Heart left ventricle (tissue), 13 donors: ENCODE measurements at regions not wholly inside any gene's neighbourhood (a gene's known extent, or its start where the extent isn't known, plus 50 kb on each side); places are given as distances from the start of the nearest gene placed in this dataset.
"Not testable (repeated sequence)": the region's sequence is repeated elsewhere in the genome, so short reads cannot be mapped to it uniquely, and the experiment has no call there.

Source experiments
- POLR2A ChIP-seq, 2 donors: fragments of 450-650 bp; IDR thresholded peaks; one replicate each; pipeline ENCODE4 v1.6.1; 2017; ENCODE audit warnings: antibody characterized with exemption in 2 of 2, mild to moderate bottlenecking in 2 of 2, moderate library complexity in 2 of 2
- TF ChIP-seq, protein P1 (sequence below), 12 donors: fragments of 200-600 bp; sonication (generic) in 4 of 12; IDR thresholded peaks; one replicate each; pipeline versions ENCODE4 v1.5.0 to v1.8.0; 2018 to 2022; ENCODE audit warnings: antibody characterized with exemption in 12 of 12, mild to moderate bottlenecking in 5 of 12
- donor health status: ischemic (EF 13 %, LVEDD 7.1; RV severe dilation, severe dysfunction).
- donor health status: DM: no; HTN: yes; CAD: no.
- donor health status: DM: no; HTN: no; CAD: no.
- donor health status: ischemic (EF 25% LVEDD 6.9; RV normal size, moderate dysfunction).
- donor health status: ischemic (EF 25% LVEDD 5.7; RV mildly dilated, moderate dysfunction).
- donor health status: ischemic (EF 35%, LVEDD 5.7; RV mildly dilated, moderate dysfunction).
- donor health status: nonischemic (EF 11% LVEDD 7.7; RV severe dilation, severe dysfunction).
- donor health status: DM: yes; HTN: yes; CAD: no.
- donor health status: PGD.
- donor health status: ischemic (EF 29% LVEDD 5.4; RV normal size, mild dysfunction).
- donor health status: nonischemic (EF 23%, LVEDD 6.1; RV moderate dilation, normal function).

DNA sequence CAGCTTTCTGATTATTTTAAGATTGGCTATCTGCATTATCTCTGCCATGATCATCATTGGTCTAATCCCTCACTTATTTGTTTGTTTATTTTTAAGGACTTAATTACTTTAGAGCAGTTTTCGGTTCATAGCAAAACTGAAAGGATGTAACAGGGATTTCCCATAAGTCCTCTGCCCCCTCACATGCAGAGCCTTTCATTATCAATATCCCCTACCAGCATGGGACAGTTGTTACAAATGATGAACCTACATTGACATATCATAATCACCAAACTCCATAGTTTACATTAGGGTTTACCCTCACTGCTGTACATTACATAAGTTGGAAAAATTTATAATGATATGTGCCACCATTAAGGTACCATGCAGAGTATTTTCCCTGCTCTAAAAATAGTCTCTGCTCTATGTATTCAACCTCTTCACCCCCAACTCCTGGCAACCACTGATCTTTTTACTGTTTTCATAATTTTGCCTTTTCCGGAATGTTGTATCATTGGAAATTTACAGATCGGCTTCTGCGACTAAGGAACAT, 131.9 kb downstream of the GOLGA6L6 start:
- TF ChIP-seq, protein P1, sequence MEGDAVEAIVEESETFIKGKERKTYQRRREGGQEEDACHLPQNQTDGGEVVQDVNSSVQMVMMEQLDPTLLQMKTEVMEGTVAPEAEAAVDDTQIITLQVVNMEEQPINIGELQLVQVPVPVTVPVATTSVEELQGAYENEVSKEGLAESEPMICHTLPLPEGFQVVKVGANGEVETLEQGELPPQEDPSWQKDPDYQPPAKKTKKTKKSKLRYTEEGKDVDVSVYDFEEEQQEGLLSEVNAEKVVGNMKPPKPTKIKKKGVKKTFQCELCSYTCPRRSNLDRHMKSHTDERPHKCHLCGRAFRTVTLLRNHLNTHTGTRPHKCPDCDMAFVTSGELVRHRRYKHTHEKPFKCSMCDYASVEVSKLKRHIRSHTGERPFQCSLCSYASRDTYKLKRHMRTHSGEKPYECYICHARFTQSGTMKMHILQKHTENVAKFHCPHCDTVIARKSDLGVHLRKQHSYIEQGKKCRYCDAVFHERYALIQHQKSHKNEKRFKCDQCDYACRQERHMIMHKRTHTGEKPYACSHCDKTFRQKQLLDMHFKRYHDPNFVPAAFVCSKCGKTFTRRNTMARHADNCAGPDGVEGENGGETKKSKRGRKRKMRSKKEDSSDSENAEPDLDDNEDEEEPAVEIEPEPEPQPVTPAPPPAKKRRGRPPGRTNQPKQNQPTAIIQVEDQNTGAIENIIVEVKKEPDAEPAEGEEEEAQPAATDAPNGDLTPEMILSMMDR (IDR thresholded peaks at IDR 0.05): not testable (repeated sequence)
- not testable (repeated sequence) for TF ChIP-seq POLR2A (IDR thresholded peaks at IDR 0.05)
